HG03280 (cell line): ENCODE measurements at regions not wholly inside any gene's neighbourhood (a gene's known extent, or its start where the extent isn't known, plus 50 kb on each side); places are given as distances from the start of the nearest gene placed in this dataset.

Experiments
- ATAC-seq: cut with Tn5 transposase; IDR thresholded peaks from one replicate; pipeline ENCODE4 v1.9.1; 2021; ENCODE audit warnings: mild to moderate bottlenecking, moderate library complexity; ENCODE audit not compliant: unreplicated experiment

GRCh38 chr6:90722648-90723047 lies 135.8 kb upstream of the MAP3K7 start:
- ATAC-seq: no peak

GRCh38 chr6:90720404-90720803 lies 133.5 kb upstream of the MAP3K7 start:
- ATAC-seq: no peak

DNA sequence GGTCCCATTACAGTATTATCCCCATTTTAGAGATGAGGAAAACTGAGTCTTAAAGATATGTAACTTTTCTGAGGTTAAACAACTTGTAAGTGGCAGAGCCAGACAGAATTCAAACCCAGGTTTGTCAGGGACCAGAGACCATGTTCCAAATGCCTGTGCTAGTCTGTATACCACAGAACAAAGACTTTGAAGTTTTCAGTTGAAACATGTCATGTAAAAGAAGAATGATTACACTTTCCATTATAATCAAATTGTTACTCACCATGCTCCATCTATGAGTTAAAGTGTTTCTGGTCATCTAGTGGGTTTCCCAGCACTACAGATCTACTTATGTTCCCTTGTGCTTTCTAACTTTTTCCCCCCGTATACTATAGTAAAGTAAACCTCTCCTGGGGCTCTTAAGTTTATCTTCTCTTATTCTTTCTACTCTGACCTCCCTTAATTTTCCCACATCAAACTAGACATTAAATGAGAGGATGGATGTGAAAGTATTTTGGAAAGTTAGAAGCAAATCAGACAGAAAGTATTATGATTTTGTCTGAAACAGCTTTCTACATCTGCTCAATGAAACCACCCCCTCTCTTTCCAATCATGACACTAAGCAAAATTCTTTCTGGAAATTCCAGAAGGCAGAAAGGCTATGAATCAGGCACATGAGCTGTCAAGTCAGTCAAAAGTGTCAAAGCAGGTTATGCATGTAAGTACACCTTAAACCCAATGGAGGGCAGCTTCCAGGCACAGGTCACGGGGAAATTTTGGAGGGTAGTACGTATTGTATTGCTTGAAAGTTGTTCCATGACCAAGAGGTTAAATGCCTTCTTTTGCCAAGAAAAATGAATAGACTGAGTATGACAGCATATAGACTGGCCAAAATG lies 132.7 kb upstream of the MAP3K7 start:
- ATAC-seq: no peak

DNA sequence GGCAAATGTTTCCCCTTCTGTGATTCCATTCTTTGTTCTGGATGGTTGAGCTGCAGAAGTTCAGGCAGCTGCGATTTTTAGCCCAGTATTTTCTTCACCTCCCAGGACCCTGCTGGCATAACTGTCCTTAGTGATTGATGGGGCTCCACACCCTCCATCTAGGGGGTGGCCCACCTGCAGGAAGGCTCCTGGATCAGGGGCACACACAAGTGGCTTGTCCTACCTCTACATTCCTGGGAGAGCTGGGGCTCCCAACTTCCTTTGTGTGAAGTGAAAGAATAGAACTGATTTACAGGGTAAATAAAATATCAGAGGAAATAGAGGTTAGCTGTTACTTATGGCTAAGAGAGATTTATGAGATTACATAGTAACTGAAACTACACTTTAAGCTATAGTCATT lies 129.5 kb upstream of the MAP3K7 start:
- no peak for ATAC-seq

- ATAC-seq: no peak
Measured at GRCh38 chr6:90715093-90715655, 128.3 kb upstream of the MAP3K7 start.

- no peak for ATAC-seq
Measured at GRCh38 chr6:90714319-90714718, 127.4 kb upstream of the MAP3K7 start.

DNA sequence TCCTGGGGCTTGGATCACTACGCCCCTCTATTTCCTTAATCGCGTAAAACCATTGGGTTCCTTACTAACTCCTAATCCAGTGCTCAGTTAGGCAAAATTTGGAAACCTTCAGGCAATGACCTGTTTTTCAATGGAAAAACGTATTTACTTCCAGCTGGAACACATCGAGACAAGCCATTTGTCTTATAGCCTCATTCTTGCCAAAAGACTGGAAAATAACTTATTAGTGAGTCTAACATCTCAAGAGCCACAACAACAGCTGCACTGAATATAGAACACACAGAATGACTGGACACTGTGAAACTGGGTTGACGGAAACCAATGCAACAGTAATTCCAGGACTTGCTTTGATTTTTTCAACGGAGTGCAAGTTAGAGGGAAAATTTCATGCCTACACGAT lies 125.2 kb upstream of the MAP3K7 start:
- ATAC-seq: no peak

GRCh38 chr6:90709431-90709996 lies 122.6 kb upstream of the MAP3K7 start:
- ATAC-seq: no peak

GRCh38 chr6:90708206-90708737 lies 121.4 kb upstream of the MAP3K7 start:
- no peak for ATAC-seq

- ATAC-seq: no peak
Measured at GRCh38 chr6:90707246-90707645, 120.4 kb upstream of the MAP3K7 start.

DNA sequence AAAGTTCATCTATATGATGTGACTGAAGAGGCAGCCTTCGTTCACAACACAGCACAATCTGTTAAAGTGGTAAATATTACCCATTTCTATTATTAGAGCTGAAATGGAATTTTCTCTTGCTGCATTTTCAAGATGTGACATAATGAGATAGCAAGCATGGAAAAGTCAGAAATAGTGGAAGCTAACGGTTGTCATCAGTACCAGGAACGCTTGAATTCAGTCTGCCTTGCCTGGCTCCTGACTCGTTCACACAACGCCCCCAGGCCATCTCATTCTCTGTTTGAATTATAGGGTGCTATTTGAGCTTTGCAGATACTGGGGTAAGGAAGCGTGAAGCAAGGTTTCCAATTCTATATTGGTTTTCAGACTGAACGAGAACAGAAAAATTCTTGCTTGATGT lies 116.5 kb upstream of the MAP3K7 start:
- no peak for ATAC-seq

- ATAC-seq: no peak
Measured at GRCh38 chr6:90701926-90702325, 115.1 kb upstream of the MAP3K7 start.

- peak; percentile 59 for ATAC-seq
Measured at GRCh38 chr6:90701146-90701781, 114.4 kb upstream of the MAP3K7 start.

DNA sequence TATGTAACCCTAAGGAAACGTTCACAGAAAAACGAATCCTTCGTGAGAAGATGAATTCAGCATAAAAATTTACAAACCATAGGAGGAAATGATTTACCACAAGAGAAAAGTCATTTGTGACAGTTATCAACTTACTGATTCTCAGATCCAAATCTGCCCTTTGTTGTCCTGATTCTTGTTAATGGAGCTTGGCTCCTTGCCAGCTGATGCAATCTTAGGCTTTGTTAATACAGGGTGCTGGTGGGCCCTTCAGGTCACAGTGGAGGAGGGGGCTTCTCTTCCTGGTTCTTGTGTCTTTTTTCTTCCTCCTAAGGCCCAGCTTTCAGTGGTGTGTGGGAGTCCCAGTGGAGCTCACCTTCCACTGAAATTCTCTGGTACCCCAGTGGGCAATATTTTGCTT lies 108.4 kb upstream of the MAP3K7 start:
- ATAC-seq: no peak

DNA sequence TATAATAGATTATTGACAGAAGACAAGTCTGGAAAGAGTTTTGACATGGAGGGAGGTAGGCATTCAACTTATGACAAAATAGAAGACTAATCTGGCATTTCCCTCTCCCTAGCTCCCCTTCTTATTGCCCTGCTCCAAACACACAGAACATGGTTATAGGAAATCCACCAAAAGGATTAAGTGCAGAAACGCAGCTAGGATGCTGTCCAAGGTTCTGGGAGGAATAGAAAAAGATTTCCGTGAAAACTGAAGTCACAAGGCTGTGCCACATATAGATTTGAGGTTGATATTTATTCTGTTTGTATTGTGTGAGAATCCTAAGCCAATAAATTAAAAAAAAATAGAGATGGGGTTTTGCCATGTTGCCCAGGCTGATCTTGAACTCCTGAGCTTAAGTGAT lies 107.9 kb upstream of the MAP3K7 start:
- no peak for ATAC-seq

DNA sequence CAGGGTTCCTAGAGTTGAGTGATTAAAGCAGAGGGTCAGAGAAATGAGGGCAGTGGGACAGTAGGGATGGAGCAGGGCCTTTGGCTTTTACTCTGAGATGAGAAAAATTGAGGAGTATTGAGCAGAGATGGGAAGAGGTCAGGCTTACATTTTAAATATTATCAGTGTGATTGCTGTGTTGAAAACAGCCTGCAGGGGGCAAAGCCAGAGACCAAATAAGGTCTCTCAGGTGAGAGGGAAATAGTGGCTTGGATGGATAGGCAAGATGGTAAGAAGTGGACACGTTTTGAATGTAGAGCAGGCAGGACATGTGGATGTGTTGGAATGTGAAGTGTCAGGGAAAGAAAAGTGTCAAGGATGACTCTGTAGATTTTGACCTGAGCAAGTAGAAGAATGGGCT lies 105.0 kb upstream of the MAP3K7 start:
- ATAC-seq: no peak

GRCh38 chr6:90689172-90689571 lies 102.3 kb upstream of the MAP3K7 start:
- ATAC-seq: no peak

- no peak for ATAC-seq
Measured at GRCh38 chr6:90687775-90688380, 101.0 kb upstream of the MAP3K7 start.

GRCh38 chr6:90681863-90682262 lies 95.0 kb upstream of the MAP3K7 start:
- ATAC-seq: no peak

DNA sequence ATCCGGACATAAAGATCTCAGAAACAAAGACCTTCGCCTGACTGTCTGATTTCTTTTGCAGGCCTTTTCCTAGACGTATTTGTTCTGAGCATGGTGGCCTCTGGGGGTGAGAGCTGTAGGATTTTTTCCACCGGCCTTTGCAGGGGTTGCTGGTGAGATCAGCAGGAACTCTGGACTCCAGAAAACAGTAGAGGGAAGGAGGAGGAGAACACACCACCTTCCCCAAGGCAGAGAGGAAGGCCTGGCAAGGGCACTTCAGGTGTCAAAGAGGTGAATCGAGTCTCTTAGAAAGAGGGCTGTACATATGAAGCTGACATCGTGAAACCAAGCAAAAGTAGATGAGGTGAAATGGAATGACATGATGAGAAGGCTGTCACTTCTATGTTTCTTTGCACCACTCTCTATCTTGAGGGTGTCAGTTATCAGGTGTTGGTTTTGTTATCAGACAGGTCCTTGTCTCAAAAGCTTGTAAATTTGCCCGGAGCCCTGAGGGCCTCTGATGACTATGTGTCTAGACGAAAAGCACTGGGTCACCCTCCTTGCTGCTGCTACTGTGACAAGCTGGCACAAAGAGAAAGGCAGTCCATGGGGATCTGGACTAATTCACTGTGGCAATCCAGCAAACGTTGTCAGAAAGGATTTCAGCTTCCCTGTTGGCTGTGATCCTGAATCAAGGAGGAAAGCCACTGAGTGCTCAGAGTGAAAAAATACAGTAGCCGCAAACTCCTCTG lies 91.3 kb upstream of the MAP3K7 start:
- no peak for ATAC-seq
